ENCODE measurements at regions not wholly inside any gene's neighbourhood (a gene's known extent, or its start where the extent isn't known, plus 50 kb on each side); places are given as distances from the start of the nearest gene placed in this dataset.

DNA sequence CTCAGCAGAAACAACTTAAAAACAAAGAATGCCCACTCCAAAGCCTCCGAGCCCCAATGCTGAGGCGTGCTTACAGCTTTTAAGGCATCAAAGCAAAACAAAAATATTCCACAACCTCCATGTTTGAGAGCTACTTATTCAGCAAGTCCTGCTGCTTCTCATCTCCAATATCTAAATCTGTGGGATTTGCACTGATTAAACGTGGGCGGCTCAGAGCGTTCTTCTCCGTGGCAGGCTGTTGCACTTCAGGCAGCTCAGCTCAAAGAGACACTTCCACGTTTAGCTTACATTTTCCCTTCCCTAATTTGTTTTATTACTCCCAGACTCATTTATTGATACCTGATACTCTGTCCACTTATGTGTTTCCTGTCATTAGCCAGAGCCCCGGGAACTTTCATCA, 282.6 kb upstream of the MCTP2 start:
- DNase-seq (no peak), ATAC-seq (no peak)
- Histone ChIP-seq H3K4me3 (no peak overlapping the region), H3K36me3 (ENCODE audit: low read depth) (no peaks in the 10 kb centered on the region), H3K9me3 (no peaks in the 10 kb centered on the region), H3K4me1 (ENCODE audit: low read depth) (no peaks in the 10 kb centered on the region)
- TF ChIP-seq, protein P1, sequence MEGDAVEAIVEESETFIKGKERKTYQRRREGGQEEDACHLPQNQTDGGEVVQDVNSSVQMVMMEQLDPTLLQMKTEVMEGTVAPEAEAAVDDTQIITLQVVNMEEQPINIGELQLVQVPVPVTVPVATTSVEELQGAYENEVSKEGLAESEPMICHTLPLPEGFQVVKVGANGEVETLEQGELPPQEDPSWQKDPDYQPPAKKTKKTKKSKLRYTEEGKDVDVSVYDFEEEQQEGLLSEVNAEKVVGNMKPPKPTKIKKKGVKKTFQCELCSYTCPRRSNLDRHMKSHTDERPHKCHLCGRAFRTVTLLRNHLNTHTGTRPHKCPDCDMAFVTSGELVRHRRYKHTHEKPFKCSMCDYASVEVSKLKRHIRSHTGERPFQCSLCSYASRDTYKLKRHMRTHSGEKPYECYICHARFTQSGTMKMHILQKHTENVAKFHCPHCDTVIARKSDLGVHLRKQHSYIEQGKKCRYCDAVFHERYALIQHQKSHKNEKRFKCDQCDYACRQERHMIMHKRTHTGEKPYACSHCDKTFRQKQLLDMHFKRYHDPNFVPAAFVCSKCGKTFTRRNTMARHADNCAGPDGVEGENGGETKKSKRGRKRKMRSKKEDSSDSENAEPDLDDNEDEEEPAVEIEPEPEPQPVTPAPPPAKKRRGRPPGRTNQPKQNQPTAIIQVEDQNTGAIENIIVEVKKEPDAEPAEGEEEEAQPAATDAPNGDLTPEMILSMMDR (IDR thresholded peaks at IDR 0.05) = no peak
- intact Hi-C loops (cut with DNase I, micrococcal nuclease) = no loop called here

DNA sequence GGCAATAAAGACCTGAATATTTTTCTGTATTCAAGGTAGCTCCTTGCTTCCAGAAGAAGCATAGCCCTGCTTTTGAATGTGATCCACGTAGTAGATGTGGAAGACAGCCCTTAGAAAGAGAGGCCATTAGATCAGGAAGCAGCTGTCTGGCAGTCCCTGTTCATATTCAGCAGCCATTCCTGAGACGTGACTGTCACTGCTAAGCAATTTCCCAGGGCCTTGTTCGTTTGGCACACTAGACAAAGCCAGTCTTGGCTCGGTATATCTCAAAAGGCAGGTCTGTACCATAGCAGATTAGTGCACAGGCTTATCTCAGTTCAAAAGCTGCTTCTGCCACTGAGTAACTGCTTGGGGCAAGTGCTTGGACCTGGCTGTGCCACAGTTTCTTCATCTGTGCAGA, 287.8 kb upstream of the MCTP2 start:
- Histone ChIP-seq H3K36me3 (ENCODE audit: low read depth) (no peaks in the 10 kb centered on the region), H3K4me1 (ENCODE audit: low read depth) (peaks cover 4% of the 10 kb centered on the region), H3K4me3 (no peak overlapping the region), H3K9me3 (no peaks in the 10 kb centered on the region)
- TF ChIP-seq, protein P1 (IDR thresholded peaks at IDR 0.05) = no peak
- intact Hi-C loops (cut with DNase I, micrococcal nuclease) = no loop called here
- ATAC-seq = no peak
- no peak for DNase-seq

DNA sequence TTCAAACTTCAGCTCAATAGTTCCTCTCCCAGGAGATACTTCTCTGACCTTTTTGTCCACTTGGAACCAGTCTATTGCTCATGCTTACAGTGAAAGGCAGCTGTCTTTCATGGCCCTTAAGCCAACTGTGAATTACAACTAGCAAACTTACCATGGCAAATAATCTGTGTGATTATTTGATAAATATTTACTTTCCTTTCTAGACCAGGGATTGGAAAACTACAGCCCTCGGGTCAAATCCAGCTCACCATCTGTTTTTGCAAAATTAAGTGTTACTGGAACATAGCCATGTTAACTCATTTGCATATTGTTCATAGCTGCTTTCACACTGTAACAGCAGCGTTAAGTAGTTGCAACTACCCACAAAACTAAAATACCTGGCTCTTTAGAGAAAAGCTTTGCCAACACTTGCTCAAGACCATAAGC, 289.1 kb upstream of the MCTP2 start:
- DNase-seq = peak in 1 of 3 donors; percentile 11
- intact Hi-C loops (cut with DNase I, micrococcal nuclease) = no loop called here
- Histone ChIP-seq H3K4me3 (no peak overlapping the region), H3K36me3 (ENCODE audit: low read depth) (no peaks in the 10 kb centered on the region), H3K9me3 (no peaks in the 10 kb centered on the region), H3K4me1 (ENCODE audit: low read depth) (peaks cover 4% of the 10 kb centered on the region)
- peak; percentile 37 for ATAC-seq
- TF ChIP-seq, protein P1 (IDR thresholded peaks at IDR 0.05) = no peak

DNA sequence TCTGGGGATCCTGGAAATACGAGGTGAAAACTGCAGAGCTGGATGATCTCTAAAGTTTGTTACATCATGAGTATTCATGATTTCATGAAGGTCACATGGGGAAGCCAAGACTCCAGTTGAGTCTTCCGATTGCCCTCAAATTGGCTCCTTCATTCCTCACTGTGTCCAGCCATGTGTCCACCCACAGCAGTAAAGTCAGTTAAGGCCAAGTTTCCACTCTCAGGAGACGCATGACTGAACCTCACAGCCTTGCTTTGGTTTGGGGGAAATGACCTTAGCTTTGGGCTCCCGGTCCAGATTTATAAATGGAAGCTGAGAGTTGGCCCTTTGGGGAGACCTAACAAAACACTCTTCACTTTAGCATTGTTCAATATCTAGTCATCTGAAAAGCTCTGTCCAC, 289.7 kb upstream of the MCTP2 start:
- H3K4me1 ChIP-seq (ENCODE audit: low read depth) = peaks cover 4% of the 10 kb centered on the region
- ATAC-seq = no peak
- peak in 1 of 3 donors; percentile 7 for DNase-seq
- no peaks in the 10 kb centered on the region for H3K9me3 ChIP-seq
- intact Hi-C loops (cut with DNase I, micrococcal nuclease) = no loop called here
- H3K36me3 ChIP-seq (ENCODE audit: low read depth) = no peaks in the 10 kb centered on the region
- H3K4me3 ChIP-seq = no peak overlapping the region
- TF ChIP-seq, protein P1 (IDR thresholded peaks at IDR 0.05) = no peak

DNA sequence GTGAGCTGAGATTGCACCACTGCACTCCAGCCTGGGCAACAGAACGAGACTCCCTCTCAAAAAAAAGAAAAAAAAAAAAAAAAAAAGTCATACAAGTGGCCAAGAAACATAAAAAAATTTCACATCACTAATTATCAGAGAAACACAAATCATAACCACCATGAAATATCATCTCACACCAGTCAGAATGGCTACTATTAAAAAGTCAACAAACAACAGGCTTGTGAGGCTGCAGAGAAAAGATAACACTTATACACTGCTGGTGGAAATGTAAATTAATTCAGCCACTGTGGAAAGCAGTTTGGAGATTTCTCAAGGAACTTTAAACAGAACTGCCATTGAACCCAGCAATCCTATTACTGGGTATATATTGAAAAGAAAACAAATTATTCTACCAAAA, 291.1 kb upstream of the MCTP2 start:
- DNase-seq (no peak), ATAC-seq (no peak)
- H3K4me1 ChIP-seq (ENCODE audit: low read depth) = peaks cover 4% of the 10 kb centered on the region
- TF ChIP-seq, protein P1 (IDR thresholded peaks at IDR 0.05) = no peak
- no peaks in the 10 kb centered on the region for H3K36me3 ChIP-seq (ENCODE audit: low read depth)
- H3K4me3 ChIP-seq = no peak overlapping the region
- intact Hi-C loops (cut with DNase I, micrococcal nuclease) = no loop called here
- H3K9me3 ChIP-seq = no peaks in the 10 kb centered on the region

DNA sequence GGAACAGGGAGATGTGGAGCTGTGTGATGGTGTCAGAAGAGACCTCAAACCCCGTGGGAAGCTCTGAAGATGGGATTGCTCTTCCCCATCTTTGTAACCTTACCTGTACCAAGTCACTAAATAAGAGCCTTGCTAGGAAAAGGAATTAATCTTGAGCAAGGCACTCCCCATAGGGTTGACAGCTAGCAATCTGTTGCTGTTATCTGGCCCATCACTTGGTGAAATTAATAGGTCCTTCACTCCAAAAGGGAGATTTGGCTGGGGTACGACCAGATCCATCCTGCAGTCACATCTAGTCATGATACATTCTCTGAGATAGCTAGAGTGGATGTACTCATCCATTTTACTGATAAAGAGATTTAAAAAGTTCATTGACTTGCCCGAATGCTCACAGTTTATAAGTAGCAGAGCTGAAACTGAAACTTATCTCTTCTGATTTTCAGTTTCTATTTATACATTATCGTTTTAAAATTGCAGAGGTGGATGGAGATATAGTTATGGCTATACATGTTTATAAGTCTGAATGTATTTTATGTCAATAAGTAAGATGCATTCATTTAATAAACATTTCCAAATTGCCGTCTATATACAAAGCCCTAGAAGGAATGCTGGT, 299.1 kb upstream of the MCTP2 start:
- no peaks in the 10 kb centered on the region for H3K36me3 ChIP-seq (ENCODE audit: low read depth)
- H3K4me3 ChIP-seq = no peak overlapping the region
- ATAC-seq = no peak
- H3K4me1 ChIP-seq (ENCODE audit: low read depth) = no peaks in the 10 kb centered on the region
- TF ChIP-seq, protein P1 (IDR thresholded peaks at IDR 0.05) = no peak
- no peak for DNase-seq
- no peaks in the 10 kb centered on the region for H3K9me3 ChIP-seq
- intact Hi-C loops (cut with DNase I, micrococcal nuclease) = no loop called here

Data from mucosa of descending colon (tissue), 3 donors.